GM12873 (cell line): ENCODE measurements at regions not wholly inside any gene's neighbourhood (a gene's known extent, or its start where the extent isn't known, plus 50 kb on each side); places are given as distances from the start of the nearest gene placed in this dataset.

Source experiments
- TF ChIP-seq, protein P1 (sequence below): IDR thresholded peaks from 2 replicates; pipeline ENCODE4 v1.5.1; 2012; ENCODE audit warnings: low read depth, mild to moderate bottlenecking, moderate library complexity, low read length, control low read depth; ENCODE audit not compliant: insufficient read depth; ENCODE audit errors: missing control alignments

DNA sequence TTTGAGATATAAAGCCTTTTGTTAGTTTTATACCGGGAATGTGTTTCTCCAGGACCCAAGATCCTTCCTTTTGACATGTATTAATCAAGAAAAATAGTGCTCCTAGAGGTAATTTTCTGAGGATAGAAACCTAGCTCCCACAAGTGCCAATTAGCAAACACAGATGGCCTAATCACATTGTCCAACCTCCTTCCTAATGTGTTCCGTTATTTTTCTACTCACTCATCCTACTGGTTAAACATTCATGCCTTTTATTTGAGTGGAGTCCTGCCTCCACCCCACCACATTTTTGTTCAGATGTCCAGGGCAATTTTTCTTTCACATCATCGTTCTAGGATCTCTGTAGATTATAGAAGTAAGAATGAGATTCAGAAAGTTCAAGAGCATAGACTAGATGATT, 610.0 kb upstream of the MBL2 start:
- TF ChIP-seq, protein P1, sequence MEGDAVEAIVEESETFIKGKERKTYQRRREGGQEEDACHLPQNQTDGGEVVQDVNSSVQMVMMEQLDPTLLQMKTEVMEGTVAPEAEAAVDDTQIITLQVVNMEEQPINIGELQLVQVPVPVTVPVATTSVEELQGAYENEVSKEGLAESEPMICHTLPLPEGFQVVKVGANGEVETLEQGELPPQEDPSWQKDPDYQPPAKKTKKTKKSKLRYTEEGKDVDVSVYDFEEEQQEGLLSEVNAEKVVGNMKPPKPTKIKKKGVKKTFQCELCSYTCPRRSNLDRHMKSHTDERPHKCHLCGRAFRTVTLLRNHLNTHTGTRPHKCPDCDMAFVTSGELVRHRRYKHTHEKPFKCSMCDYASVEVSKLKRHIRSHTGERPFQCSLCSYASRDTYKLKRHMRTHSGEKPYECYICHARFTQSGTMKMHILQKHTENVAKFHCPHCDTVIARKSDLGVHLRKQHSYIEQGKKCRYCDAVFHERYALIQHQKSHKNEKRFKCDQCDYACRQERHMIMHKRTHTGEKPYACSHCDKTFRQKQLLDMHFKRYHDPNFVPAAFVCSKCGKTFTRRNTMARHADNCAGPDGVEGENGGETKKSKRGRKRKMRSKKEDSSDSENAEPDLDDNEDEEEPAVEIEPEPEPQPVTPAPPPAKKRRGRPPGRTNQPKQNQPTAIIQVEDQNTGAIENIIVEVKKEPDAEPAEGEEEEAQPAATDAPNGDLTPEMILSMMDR: no peak

DNA sequence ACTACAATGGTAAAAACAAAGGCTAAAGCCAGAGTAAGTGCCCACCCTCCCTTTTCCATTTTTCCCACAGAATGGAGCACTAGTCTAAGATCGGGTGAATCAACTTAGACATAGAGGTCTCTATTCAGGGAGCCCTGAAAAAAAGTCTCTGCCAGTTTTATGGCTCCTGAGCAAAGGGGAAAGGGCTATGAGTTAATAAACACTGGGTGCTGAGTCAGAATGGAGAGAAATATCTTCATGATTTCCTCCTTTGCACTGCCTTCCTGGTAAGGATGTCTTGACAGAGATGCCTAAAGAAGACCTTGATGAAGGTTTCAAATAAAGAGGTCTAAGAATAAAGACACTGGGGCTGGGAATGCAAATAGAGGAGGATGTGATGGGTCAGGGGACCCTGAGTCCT, 607.4 kb upstream of the MBL2 start:
- TF ChIP-seq, protein P1: no peak

DNA sequence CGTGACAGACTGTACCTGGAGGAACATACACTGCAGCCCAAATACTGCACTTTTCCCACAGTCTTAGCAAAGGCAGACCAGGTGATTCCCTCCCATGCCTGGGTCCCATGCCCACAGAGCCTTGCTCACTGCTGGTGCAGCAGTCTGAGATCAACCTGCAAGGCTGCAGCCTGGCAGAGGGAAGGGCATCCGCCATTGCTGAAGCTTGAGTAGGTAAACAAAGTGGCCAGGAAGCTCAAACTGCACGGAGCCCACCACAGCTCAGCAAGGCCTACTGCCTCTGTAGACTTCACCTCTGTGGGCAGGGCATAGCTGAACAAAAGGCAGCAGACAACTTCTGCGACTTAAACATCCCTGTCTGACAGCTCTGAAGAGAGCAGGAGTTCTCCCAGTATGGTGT, 597.8 kb upstream of the MBL2 start:
- TF ChIP-seq, protein P1: no peak

DNA sequence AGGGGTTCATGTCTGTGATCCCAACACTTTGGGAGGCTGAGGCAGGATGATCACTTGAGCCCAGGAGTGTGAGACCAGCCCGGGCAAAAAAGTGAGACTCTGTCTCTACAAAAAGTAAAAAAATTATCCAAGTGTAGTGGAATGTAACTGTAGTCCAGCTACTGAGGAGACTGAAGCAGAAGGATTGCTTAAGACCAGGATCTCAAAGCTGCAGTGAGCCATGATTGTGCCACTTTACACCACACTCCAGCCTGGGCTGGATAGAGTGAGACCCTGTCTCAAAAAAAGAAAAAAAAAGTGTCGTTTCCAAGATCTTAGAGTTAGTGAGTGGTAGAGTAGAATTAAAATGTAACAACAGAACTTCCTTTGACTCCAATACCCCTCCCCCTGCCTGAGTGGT, 589.4 kb upstream of the MBL2 start:
- TF ChIP-seq, protein P1: no peak

DNA sequence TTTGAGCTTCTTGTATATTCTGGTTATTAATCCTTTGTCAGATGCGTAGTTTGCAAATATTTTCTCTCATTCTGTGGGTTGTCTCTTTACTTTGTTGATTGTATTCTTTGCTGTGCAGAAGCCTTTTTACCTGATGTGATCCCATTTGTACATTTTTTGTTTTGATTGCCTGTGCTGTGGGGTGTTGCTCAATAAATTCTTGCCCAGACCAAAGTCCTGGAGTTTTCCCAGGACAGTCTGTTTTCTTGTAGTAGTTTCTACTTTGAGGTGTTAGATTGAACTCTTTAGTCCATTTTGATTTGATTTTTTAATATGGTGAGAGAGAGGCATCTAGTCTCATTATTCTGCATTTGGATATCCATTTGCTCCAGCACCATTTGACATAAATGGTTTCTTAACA, 588.7 kb upstream of the MBL2 start:
- TF ChIP-seq, protein P1: no peak

DNA sequence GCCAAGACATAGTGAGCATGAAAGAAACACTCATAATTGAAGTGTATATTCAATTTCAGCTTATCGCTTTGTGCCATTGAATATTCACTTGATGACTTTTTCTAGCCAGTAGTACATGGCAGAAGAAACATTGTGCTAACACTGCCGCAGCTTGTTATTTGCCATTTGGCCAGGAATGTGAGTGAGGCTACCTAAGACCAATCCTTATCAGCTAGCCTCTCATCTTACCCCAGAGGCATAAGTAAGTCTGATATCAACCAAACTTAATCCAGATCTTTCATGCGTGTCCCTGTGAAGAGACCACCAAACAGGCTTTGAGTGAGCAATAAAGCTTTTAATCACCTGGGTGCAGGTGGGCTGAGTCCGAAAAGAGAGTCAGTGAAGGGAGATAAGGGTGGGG, 586.0 kb upstream of the MBL2 start:
- TF ChIP-seq, protein P1: no peak

DNA sequence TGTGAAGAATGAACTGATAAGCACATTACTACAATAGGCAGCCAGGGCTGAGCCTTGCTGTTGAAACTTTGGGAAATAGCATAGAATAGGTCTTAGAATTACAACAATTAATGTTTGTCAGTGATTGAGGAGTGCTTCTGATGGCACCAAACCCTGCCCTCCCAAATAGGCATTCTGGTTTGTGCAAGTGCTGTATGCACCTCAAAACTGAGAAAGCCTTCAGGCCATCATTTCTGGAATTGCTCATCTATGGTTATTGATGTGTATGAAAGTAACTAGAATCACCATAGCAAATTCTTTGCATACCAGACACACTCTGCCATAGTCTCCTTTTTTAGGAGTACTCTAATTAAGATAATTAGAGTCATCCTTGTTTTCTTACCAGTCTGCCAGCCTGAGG, 585.0 kb upstream of the MBL2 start:
- TF ChIP-seq, protein P1: no peak
